C4-2B (cell line): ENCODE measurements at regions not wholly inside any gene's neighbourhood (a gene's known extent, or its start where the extent isn't known, plus 50 kb on each side); places are given as distances from the start of the nearest gene placed in this dataset.

Source experiments
- CTCF ChIP-seq: fragments of 450-650 bp; conservative IDR thresholded peaks from 2 replicates; pipeline ENCODE4 v1.5.1; 2017; ENCODE audit warnings: mild to moderate bottlenecking
- ZFX ChIP-seq: fragments of 450-650 bp; IDR thresholded peaks from 2 replicates; pipeline ENCODE4 v1.6.1; 2017

GRCh38 chr1:116259663-116260062, 113.4 kb upstream of the ATP1A1 start:
- TF ChIP-seq CTCF (no peak), ZFX (no peak)
